ENCODE measurements at regions not wholly inside any gene's neighbourhood (a gene's known extent, or its start where the extent isn't known, plus 50 kb on each side); places are given as distances from the start of the nearest gene placed in this dataset.

DNA sequence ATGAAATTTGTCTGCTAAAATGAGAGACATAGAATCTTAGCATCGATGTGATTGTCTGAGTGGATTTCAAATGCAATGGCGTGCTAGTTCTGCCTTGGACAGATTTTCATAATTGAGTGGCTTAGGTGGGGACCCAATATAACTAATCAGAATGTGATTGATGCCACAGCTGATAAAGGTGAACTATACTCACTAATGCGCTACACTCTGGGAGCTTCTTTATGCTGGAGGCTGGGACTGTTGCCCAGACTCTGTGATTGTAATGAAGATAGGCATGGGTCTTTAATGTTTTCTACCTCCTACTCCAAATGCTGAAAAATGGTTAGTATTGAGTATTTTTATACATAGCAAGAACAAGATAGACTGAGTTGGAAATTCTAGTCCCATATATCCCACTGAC, 339.5 kb upstream of the SLC39A10 start:
- TF ChIP-seq SIN3A (IDR thresholded peaks at IDR 0.05; ENCODE audit: low read depth), result no peak
- TF ChIP-seq, protein P1, sequence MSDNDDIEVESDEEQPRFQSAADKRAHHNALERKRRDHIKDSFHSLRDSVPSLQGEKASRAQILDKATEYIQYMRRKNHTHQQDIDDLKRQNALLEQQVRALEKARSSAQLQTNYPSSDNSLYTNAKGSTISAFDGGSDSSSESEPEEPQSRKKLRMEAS (IDR thresholded peaks at IDR 0.05), result no peak
- TF ChIP-seq, protein P2, sequence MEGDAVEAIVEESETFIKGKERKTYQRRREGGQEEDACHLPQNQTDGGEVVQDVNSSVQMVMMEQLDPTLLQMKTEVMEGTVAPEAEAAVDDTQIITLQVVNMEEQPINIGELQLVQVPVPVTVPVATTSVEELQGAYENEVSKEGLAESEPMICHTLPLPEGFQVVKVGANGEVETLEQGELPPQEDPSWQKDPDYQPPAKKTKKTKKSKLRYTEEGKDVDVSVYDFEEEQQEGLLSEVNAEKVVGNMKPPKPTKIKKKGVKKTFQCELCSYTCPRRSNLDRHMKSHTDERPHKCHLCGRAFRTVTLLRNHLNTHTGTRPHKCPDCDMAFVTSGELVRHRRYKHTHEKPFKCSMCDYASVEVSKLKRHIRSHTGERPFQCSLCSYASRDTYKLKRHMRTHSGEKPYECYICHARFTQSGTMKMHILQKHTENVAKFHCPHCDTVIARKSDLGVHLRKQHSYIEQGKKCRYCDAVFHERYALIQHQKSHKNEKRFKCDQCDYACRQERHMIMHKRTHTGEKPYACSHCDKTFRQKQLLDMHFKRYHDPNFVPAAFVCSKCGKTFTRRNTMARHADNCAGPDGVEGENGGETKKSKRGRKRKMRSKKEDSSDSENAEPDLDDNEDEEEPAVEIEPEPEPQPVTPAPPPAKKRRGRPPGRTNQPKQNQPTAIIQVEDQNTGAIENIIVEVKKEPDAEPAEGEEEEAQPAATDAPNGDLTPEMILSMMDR (IDR thresholded peaks at IDR 0.05 in 2 of 3, conservative IDR thresholded peaks at IDR 0.05 in 1 of 3; ENCODE audit: borderline replicate concordance in 1 of 3, insufficient read depth in 1 of 3, low read depth in 2 of 3, low read length in 2 of 3), result no peak
- TF ChIP-seq POLR2A (IDR thresholded peaks at IDR 0.05; ENCODE audit: borderline replicate concordance, extremely low read depth, insufficient read depth, insufficient read length), result no peak
- TF ChIP-seq, protein P3, sequence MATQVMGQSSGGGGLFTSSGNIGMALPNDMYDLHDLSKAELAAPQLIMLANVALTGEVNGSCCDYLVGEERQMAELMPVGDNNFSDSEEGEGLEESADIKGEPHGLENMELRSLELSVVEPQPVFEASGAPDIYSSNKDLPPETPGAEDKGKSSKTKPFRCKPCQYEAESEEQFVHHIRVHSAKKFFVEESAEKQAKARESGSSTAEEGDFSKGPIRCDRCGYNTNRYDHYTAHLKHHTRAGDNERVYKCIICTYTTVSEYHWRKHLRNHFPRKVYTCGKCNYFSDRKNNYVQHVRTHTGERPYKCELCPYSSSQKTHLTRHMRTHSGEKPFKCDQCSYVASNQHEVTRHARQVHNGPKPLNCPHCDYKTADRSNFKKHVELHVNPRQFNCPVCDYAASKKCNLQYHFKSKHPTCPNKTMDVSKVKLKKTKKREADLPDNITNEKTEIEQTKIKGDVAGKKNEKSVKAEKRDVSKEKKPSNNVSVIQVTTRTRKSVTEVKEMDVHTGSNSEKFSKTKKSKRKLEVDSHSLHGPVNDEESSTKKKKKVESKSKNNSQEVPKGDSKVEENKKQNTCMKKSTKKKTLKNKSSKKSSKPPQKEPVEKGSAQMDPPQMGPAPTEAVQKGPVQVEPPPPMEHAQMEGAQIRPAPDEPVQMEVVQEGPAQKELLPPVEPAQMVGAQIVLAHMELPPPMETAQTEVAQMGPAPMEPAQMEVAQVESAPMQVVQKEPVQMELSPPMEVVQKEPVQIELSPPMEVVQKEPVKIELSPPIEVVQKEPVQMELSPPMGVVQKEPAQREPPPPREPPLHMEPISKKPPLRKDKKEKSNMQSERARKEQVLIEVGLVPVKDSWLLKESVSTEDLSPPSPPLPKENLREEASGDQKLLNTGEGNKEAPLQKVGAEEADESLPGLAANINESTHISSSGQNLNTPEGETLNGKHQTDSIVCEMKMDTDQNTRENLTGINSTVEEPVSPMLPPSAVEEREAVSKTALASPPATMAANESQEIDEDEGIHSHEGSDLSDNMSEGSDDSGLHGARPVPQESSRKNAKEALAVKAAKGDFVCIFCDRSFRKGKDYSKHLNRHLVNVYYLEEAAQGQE (IDR thresholded peaks at IDR 0.05; ENCODE audit: low read depth), result no peak
- no peak for TF ChIP-seq ELF1 (IDR thresholded peaks at IDR 0.05; ENCODE audit: borderline replicate concordance, low read depth)
- no peak for TF ChIP-seq CBX3 (IDR thresholded peaks at IDR 0.05; ENCODE audit: low read depth)
- TF ChIP-seq POLR2AphosphoS5 (IDR thresholded peaks at IDR 0.05; ENCODE audit: low read depth, low read length), result no peak
- TF ChIP-seq EZH2 (IDR thresholded peaks at IDR 0.05), result no peak
- TF ChIP-seq, protein P4, sequence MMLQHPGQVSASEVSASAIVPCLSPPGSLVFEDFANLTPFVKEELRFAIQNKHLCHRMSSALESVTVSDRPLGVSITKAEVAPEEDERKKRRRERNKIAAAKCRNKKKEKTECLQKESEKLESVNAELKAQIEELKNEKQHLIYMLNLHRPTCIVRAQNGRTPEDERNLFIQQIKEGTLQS (IDR thresholded peaks at IDR 0.05), result no peak
- TF ChIP-seq TCF7L2 (IDR thresholded peaks at IDR 0.05; ENCODE audit: borderline replicate concordance, extremely low read depth, insufficient read depth, insufficient read length), result no peak

Measured in HCT116 (cell line).